Neuronal stem cell (in vitro differentiated cells): ENCODE measurements at regions not wholly inside any gene's neighbourhood (a gene's known extent, or its start where the extent isn't known, plus 50 kb on each side); places are given as distances from the start of the nearest gene placed in this dataset.

ENCODE experiments used
- DNase-seq: peaks from one replicate; pipeline ENCODE4 v3.0.0-alpha.2; 2013; ENCODE audit warnings: low spot score
- H2AFZ ChIP-seq: one replicate; pipeline ENCODE4 v1.6.1; 2013; ENCODE audit warnings: mild to moderate bottlenecking, low read length, inconsistent platforms
- H2AK5ac ChIP-seq: 2 replicates; pipeline ENCODE4 v1.6.1; 2013; ENCODE audit warnings: low read depth, mild to moderate bottlenecking, inconsistent platforms, low read length, moderate library complexity, mixed read lengths
- H2BK120ac ChIP-seq: 2 replicates; pipeline ENCODE4 v1.6.1; 2013; ENCODE audit warnings: low read depth, mild to moderate bottlenecking, inconsistent platforms, low read length, moderate library complexity, mixed read lengths
- H2BK12ac ChIP-seq: one replicate; pipeline ENCODE4 v1.6.1; 2013; ENCODE audit warnings: low read length, inconsistent platforms
- H2BK15ac ChIP-seq: 2 replicates; pipeline ENCODE4 v1.6.1; 2013; ENCODE audit warnings: mild to moderate bottlenecking, low read length, inconsistent platforms, mixed read lengths
- H2BK5ac ChIP-seq: one replicate; pipeline ENCODE4 v1.6.1; 2013; ENCODE audit warnings: inconsistent platforms, mild to moderate bottlenecking, low read length, moderate library complexity
- H3K14ac ChIP-seq: one replicate; pipeline ENCODE4 v1.6.1; 2013; ENCODE audit warnings: low read length, inconsistent platforms
- H3K18ac ChIP-seq: 2 replicates; pipeline ENCODE4 v1.6.1; 2013; ENCODE audit warnings: low read length, inconsistent platforms
- H3K23ac ChIP-seq: 2 replicates; pipeline ENCODE4 v1.6.1; 2013; ENCODE audit warnings: low read depth, mild to moderate bottlenecking, mixed read lengths, low read length, inconsistent platforms; ENCODE audit not compliant: poor library complexity
- H3K27ac ChIP-seq: replicated peaks from 3 replicates; pipeline ENCODE4 v1.5.1; 2013; ENCODE audit warnings: low read length, inconsistent platforms
- H3K27me3 ChIP-seq, 3 experiments: 2 replicates each; pipeline ENCODE4 v1.6.1; 2013; ENCODE audit warnings: low read length in 3 of 3, mild to moderate bottlenecking in 2 of 3, inconsistent platforms in 1 of 3, low read depth in 1 of 3, mixed read lengths in 1 of 3, moderate library complexity in 1 of 3; ENCODE audit not compliant: control insufficient read depth in 3 of 3, insufficient read depth in 3 of 3
- H3K36me3 ChIP-seq, 2 donors: replicated peaks in 1 of 2; 2 replicates each; pipeline ENCODE4 v1.6.1; 2013; ENCODE audit warnings: low read length in 2 of 2; ENCODE audit not compliant: control insufficient read depth in 2 of 2, insufficient read depth in 2 of 2
- H3K4ac ChIP-seq: 2 replicates; pipeline ENCODE4 v1.6.1; 2013; ENCODE audit warnings: inconsistent platforms, mild to moderate bottlenecking, low read length, moderate library complexity
- H3K4me1 ChIP-seq, 2 donors: 1 replicate in 1 of 2; 2 replicates in 1 of 2; pipeline ENCODE4 v1.6.1; 2013; ENCODE audit warnings: low read length in 2 of 2, low read depth in 1 of 2; ENCODE audit not compliant: control insufficient read depth in 2 of 2, insufficient read depth in 1 of 2
- H3K4me2 ChIP-seq: one replicate; pipeline ENCODE4 v1.6.1; 2013; ENCODE audit warnings: mild to moderate bottlenecking, low read length, inconsistent platforms; ENCODE audit not compliant: insufficient read depth, poor library complexity, severe bottlenecking
- H3K4me3 ChIP-seq, 2 donors: 2 replicates each; pipeline ENCODE4 v1.5.1; 2013; ENCODE audit warnings: low read length in 2 of 2, mild to moderate bottlenecking in 2 of 2, inconsistent platforms in 1 of 2, moderate library complexity in 1 of 2
- H3K79me1 ChIP-seq: one replicate; pipeline ENCODE4 v1.6.1; 2013; ENCODE audit warnings: low read depth, mild to moderate bottlenecking, inconsistent platforms, low read length, moderate library complexity
- H3K9ac ChIP-seq: one replicate; pipeline ENCODE4 v1.6.1; 2013; ENCODE audit warnings: mild to moderate bottlenecking, low read depth, low read length, inconsistent platforms; ENCODE audit not compliant: poor library complexity
- H3K9me3 ChIP-seq, 2 donors: replicated peaks in 1 of 2; 2 replicates each; pipeline versions ENCODE3 to v1.6.1; 2013; ENCODE audit warnings: low read length in 2 of 2, mild to moderate bottlenecking in 2 of 2, inconsistent platforms in 1 of 2, low read depth in 1 of 2, mixed read lengths in 1 of 2, moderate library complexity in 1 of 2; ENCODE audit not compliant: control insufficient read depth in 2 of 2, insufficient read depth in 1 of 2
- H4K8ac ChIP-seq: one replicate; pipeline ENCODE4 v1.6.1; 2013; ENCODE audit warnings: low read depth, mild to moderate bottlenecking, inconsistent platforms, low read length, moderate library complexity
- H4K91ac ChIP-seq: one replicate; pipeline ENCODE4 v1.6.1; 2013; ENCODE audit warnings: low read length, low read depth, mild to moderate bottlenecking, inconsistent platforms; ENCODE audit not compliant: poor library complexity
- WGBS, 2 donors: extraction: QIAGEN DNeasy Blood & Tissue Kit; methylation state at CpG; one replicate each; pipeline ENCODE4 v1.1.7; 2013; ENCODE audit warnings: missing lambda C conversion rate in 2 of 2, mixed read lengths in 1 of 2; ENCODE audit not compliant: insufficient read length in 2 of 2, insufficient replicate concordance in 1 of 2; ENCODE audit errors: extremely low coverage in 2 of 2; 5-methylcytosine and 5-hydroxymethylcytosine counted together

DNA sequence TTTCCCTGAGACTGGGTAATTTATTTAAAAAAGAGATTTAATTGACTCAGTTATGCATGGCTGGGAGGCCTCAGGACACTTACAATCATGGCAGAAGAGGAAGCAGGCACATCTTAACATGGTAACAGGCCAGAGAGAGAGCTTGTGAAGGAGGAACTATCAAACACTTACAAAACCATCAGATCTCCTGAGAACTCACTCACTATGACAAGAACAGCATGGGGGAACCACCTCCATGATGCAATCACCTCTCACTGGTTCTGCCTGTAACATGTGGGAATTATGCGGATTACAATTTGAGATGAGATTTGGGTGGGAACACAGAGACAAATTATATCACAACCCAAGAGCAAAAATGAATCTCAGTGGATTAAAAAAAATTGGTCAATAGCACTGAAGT is 416.0 kb upstream of the TMCO5A start:
- no peak overlapping the region for H3K27ac ChIP-seq
- no peak overlapping the region for H2BK12ac ChIP-seq

GRCh38 chr15:37520026-37520425 is 414.4 kb upstream of the TMCO5A start:
- Histone ChIP-seq H3K4me1 (no peaks in the 10 kb centered on the region), H3K18ac (no peak overlapping the region), H3K4me3 (no peak overlapping the region), H2BK120ac (no peak overlapping the region), H2BK15ac (no peak overlapping the region), H3K4ac (no peak overlapping the region), H3K9ac (no peak overlapping the region), H2BK5ac (no peak overlapping the region), H4K91ac (no peak overlapping the region), H3K9me3 (no peaks in the 10 kb centered on the region), H3K79me1 (no peaks in the 10 kb centered on the region), H3K27ac (no peak overlapping the region), H3K23ac (no peak overlapping the region), H2BK12ac (no peak overlapping the region), H3K27me3 (no peaks in the 10 kb centered on the region), H3K36me3 (no peaks in the 10 kb centered on the region), H3K4me2 (no peak overlapping the region), H2AK5ac (no peak overlapping the region), H4K8ac (no peak overlapping the region), H3K14ac (no peak overlapping the region), H2AFZ (no peak overlapping the region)
- no peak for DNase-seq
- no CpG with 5 or more reads among the region's 2 CpGs for WGBS, 2 donors

More for the DNA sequence above, 416.0 kb upstream of the TMCO5A start:
- Histone ChIP-seq H4K91ac (no peak overlapping the region), H2AK5ac (no peak overlapping the region), H3K4me1 (no peaks in the 10 kb centered on the region), H3K9ac (no peak overlapping the region), H3K14ac (no peak overlapping the region), H3K36me3 (no peaks in the 10 kb centered on the region), H3K18ac (no peak overlapping the region), H2AFZ (no peak overlapping the region), H2BK15ac (no peak overlapping the region), H2BK120ac (no peak overlapping the region), H4K8ac (no peak overlapping the region), H3K23ac (no peak overlapping the region), H3K4ac (no peak overlapping the region), H2BK5ac (no peak overlapping the region), H3K79me1 (no peaks in the 10 kb centered on the region), H3K27me3 (no peaks in the 10 kb centered on the region), H3K4me3 (no peak overlapping the region), H3K4me2 (no peak overlapping the region), H3K9me3 (no peaks in the 10 kb centered on the region)
- no CpG with 5 or more reads among the region's 1 CpG for WGBS, 2 donors
- no peak for DNase-seq

DNA sequence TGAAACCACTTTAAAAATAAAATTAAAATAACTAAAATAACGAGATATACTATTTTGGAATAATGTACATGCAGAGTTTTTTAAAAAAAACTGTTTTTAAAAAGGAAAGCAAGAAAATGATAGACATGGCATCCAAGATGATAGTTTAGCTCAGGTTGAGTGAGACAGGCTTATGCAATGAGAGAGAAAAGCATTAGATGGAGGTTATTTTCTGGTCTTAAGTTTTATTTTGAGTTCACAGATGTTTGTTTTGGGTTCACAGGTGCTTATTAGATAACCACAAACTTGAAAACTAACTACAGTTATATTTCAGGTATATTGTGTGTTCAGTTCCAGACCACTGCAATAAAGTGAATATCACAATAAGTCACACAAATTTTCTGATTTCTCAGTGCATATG is 413.6 kb upstream of the TMCO5A start:
- Histone ChIP-seq H4K8ac (no peak overlapping the region), H3K4me3 (no peak overlapping the region), H2BK15ac (no peak overlapping the region), H3K23ac (no peak overlapping the region), H3K9me3 (no peaks in the 10 kb centered on the region), H3K4me2 (no peak overlapping the region), H2BK5ac (no peak overlapping the region), H3K4ac (no peak overlapping the region), H3K9ac (no peak overlapping the region), H3K36me3 (no peaks in the 10 kb centered on the region), H3K27me3 (no peaks in the 10 kb centered on the region), H3K79me1 (no peaks in the 10 kb centered on the region), H3K4me1 (no peaks in the 10 kb centered on the region), H2BK12ac (no peak overlapping the region), H2AFZ (no peak overlapping the region), H2BK120ac (no peak overlapping the region), H4K91ac (no peak overlapping the region), H3K18ac (no peak overlapping the region), H3K27ac (no peak overlapping the region), H2AK5ac (no peak overlapping the region), H3K14ac (no peak overlapping the region)
- no peak for DNase-seq
- WGBS, 2 donors: no CpG with 5 or more reads among the region's 1 CpG

- H3K36me3 ChIP-seq: no peaks in the 10 kb centered on the region
- H2BK12ac ChIP-seq: no peak overlapping the region
- no peak overlapping the region for H3K27ac ChIP-seq
Measured at GRCh38 chr15:37524601-37525000, 409.8 kb upstream of the TMCO5A start.

More at GRCh38 chr15:37524601-37525000, 409.8 kb upstream of the TMCO5A start:
- no peak overlapping the region for H4K91ac ChIP-seq
- no peak overlapping the region for H3K9ac ChIP-seq
- H3K23ac ChIP-seq: no peak overlapping the region
- no peak overlapping the region for H3K14ac ChIP-seq
- H3K9me3 ChIP-seq: no peaks in the 10 kb centered on the region
- no peak overlapping the region for H3K4me3 ChIP-seq
- no peaks in the 10 kb centered on the region for H3K4me1 ChIP-seq
- H3K79me1 ChIP-seq: no peaks in the 10 kb centered on the region
- no peak overlapping the region for H2AFZ ChIP-seq
- H4K8ac ChIP-seq: no peak overlapping the region
- DNase-seq: no peak
- H3K18ac ChIP-seq: no peak overlapping the region
- no peak overlapping the region for H2BK5ac ChIP-seq
- no peak overlapping the region for H3K4me2 ChIP-seq
- no peak overlapping the region for H3K4ac ChIP-seq
- H2BK15ac ChIP-seq: no peak overlapping the region
- no peak overlapping the region for H2AK5ac ChIP-seq
- no peaks in the 10 kb centered on the region for H3K27me3 ChIP-seq
- no peak overlapping the region for H2BK120ac ChIP-seq
